GM19023 (cell line): ENCODE measurements at regions not wholly inside any gene's neighbourhood (a gene's known extent, or its start where the extent isn't known, plus 50 kb on each side); places are given as distances from the start of the nearest gene placed in this dataset.
"Not testable (repeated sequence)": the region's sequence is repeated elsewhere in the genome, so short reads cannot be mapped to it uniquely, and the experiment has no call there.

ENCODE experiments used
- ATAC-seq: cut with Tn5 transposase; IDR thresholded peaks from one replicate; pipeline ENCODE4 v1.9.1; 2021; ENCODE audit warnings: mild to moderate bottlenecking, moderate library complexity; ENCODE audit not compliant: unreplicated experiment

DNA sequence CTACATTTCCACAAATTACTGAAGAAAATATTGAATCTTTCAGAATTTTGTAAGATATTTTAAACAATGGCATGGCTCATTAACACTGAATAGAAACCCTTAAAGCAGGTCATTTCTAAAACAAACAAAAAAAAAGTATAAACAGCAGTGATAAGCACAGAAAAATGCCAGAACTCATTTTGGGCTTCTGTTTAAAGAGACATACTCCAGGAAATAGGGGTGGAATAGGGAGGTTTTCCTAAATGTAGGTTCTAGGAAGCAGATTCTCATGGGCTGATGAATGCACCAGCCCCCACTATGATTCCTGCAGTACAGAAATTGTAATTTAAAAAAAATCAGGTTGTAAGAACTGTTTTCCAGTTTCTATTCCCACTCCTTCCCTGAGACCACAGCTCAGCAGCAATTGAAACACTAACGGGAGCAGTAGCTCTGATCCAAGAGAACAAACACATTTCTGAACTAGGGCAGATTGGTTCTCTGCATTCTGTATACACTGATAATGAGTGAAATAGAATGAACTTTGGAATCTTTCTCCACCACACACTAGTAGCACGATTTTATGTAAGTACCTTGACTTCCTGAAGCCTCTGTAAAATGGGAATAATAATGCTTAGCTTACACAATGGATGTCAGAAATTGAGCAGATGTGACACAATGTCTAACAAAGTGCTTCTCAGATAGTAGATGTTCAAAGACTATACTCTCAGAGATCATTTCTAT lies 115.6 kb upstream of the TMTC1 start:
- ATAC-seq, result no peak

- no peak for ATAC-seq
Observed at GRCh38 chr12:29895966-29896365, 112.2 kb upstream of the TMTC1 start.

GRCh38 chr12:29893002-29893401 lies 109.3 kb upstream of the TMTC1 start:
- ATAC-seq, result no peak

DNA sequence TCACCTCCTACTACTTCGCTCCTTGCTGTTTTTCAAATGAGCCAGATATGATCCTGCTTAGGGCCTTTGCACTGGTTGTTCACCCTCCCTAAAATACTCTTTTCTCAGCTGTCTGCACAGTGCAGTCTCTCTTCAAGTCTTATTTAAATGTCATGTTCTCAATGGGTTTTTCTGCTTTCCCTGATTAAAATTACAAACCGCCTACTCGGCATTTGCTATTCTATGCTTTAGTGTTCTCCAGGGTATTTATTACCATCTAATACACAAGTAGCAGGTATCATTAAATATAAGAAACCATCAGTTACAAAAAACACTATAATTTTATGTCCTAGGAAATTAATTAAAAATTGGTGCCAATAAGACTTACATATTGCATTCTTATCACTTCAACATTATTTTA lies 108.0 kb upstream of the TMTC1 start:
- ATAC-seq, result no peak

DNA sequence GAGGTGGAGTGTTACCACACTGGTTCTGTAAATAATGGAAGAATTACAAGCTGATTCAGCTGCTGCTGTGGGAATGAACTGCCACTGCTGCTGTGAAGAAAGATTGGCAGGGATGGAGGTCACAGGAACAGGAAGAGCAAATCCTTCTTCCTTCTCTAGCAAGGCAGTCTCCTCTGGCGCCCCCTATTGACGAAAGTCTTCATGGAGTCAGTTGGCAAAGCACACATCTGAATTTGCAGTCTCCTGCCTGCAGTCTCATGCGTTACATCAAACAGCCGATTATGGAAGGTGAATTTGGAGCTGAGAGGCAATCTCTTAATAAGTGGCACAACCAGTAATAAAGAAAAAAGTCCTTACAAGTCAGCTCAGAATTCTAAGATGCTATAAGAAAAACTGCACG lies 106.0 kb upstream of the TMTC1 start:
- ATAC-seq, result no peak

- no peak for ATAC-seq
Observed at GRCh38 chr12:29888777-29889176, 105.0 kb upstream of the TMTC1 start.

GRCh38 chr12:29884957-29885356 lies 101.2 kb upstream of the TMTC1 start:
- not testable (repeated sequence) for ATAC-seq

DNA sequence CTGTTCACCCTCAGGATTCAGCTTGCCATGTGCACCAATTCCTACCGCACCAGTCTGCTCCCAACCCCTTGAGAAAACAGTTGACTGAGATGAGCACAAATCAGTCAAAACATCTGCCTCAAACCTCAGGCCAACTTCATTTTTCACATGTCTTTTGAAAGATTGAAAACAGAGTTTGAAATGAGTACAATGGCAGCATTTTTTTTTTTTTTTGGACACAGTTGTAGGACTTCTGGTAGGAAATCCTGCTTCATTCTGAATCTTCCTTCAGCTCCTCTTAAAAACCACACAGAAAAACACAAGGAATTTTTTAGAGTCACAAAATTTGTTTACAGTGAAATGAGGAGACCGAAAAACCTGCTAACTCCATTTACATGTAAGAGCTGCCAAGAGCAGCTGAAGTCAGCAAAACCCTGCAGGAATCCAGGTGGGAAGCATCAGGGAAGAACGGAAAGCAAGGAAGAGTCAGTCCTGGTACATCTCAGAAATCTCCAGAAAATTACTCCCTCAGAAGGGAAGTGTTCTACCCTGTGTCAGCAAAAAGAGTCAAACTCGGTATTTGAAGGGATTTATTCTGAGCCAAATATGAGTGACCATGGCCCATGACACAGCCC lies 100.3 kb upstream of the TMTC1 start:
- ATAC-seq, result no peak

DNA sequence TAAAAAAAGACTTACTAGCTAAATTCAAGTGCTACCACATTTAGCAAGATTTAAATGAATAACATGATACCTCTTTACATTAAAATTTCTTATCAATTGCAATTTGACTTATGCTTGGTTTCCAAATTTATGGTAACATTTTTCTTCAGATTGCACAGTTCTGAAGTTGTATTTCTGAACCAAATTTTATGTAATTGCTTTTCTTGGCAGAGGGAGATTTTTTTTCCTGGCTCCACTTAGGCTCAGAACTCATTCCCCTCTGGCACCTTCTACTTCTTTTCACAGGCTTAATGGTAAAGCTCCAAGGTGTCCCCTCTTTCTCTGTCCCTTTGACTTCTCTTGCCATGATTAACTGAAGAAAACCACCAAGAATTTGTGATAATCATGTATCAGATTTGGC lies 99.8 kb upstream of the TMTC1 start:
- ATAC-seq, result no peak

DNA sequence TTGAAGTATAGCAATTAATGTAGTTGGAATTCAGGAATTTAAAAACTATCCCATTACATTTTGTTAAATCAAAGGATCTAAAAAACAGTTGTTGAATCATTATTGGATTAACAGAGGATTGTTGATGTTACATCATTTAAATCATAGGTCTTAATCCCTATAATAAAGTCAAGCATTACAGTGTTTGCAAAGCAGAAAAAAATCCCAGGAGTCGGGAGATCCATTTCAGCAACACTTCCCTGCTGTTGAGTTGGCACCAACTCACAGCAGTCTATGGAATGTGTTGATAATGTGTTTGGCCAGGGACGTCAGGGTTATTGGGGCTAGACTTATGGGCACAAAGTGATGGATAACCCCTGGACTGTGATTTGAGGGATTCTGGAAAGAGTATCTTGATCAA lies 99.1 kb upstream of the TMTC1 start:
- ATAC-seq, result no peak

DNA sequence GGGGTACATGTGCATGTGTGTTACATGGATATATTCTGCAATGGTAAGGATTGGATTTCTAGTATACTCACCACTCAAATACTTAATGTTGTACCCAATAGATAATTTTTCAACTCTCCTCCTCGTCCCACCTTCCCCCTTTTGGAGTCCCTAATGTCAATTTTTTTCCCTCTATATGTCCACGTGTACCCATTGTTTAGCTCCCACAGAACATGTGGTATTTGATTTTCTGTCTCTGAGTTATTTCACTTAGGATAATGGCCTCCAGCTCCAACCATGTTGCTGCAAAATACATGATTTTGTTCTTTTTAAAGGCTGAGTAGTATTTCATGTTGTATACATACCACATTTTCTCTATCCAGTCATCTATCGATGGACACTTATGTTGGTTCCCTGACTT lies 97.2 kb upstream of the TMTC1 start:
- ATAC-seq, result no peak

DNA sequence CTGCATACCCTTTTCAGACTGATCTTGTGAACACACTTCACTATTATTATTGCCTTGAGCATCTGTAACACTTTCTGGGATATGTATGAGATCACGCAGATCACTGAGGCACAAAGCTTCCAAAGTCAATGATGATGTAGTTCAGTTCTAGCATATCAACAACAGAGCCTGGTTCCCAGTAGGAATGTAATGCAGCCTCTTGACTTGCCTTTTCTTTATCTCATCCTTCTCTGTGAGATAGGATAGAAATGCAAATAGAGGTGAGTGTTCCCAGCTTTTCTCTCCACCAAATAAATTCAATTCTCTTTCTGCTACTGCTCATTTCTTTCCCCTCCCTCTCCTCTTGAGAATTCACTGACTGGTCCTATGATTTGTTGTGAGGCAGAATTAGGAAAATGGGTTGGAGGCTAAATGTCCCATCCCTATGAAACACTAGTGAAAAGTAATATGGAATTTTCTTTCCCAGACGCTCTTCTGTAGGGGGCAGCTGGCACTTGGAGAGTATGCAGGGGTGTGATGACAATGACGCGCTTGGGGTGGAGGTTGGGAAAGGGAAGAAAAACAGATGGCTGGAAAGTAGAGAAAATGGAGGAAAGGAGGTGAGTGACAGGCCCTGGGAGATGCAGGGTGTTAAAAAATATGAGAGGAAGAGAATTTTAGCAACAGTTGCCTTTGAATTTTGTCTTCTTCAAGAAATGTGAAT lies 96.0 kb upstream of the TMTC1 start:
- no peak for ATAC-seq

- ATAC-seq, result no peak
Observed at GRCh38 chr12:29869946-29870345, 86.2 kb upstream of the TMTC1 start.

DNA sequence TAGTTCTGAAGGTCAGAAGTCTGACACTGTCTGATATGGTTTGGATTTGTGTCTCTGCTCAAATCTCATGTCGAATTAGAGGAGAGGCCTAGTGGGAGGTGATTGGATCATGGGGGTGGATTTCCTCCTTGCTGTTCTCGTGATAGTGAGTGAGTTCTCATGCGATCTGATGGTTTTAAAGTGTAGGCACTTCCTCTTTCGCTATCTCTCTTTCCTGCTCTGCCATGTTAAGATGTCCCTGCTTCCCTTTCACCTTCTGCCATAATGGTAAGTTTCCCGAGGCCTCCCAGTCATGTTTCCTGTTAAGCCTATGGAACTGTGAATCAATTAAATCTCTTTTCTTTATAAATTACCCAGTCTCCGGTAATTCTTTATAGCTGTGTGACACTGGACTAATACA lies 84.1 kb upstream of the TMTC1 start:
- no peak for ATAC-seq

DNA sequence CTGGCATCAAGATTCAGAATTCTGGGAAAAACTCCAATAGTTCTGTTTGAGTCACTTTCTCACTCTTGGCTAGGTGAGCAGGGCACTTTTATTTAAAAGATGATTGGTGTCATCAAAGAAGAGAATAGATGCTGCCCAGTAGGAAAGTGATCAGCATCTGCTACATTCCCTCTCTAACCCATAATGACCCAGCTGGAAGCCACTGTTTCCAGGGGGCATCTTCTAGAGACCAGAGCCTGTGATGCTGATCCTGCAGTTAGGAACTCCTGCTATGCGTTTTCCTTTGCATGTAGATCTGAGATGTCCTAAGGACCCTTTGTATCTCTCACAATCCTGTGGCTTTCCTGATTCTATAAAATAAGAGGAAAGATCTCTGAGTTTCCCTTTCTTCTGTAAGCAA lies 79.9 kb upstream of the TMTC1 start:
- no peak for ATAC-seq

GRCh38 chr12:29858270-29858786 lies 74.6 kb upstream of the TMTC1 start:
- no peak for ATAC-seq

- no peak for ATAC-seq
Observed at GRCh38 chr12:29847246-29847645, 63.5 kb upstream of the TMTC1 start.

GRCh38 chr12:29844667-29845066 lies 60.9 kb upstream of the TMTC1 start:
- no peak for ATAC-seq

- no peak for ATAC-seq
Observed at GRCh38 chr12:29843036-29843435, 59.3 kb upstream of the TMTC1 start.

DNA sequence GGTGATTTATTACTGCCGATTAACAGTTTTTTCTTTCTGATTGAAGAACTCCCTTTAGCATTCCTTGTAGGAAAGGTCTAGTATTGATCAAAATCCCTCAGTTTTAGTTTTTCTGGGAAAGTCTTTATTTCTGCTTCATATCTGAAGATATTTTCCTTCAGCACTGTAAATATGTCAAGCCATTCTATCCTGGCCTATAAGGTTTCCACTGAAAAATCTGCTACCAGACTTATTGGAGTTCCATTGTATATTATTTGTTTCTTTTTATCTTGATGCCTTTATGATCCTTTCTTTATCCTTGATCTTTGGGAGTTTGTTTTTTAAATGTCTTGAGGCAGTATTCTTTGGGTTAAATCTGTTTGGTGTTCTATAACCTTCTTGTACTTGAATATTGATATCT lies 55.0 kb upstream of the TMTC1 start:
- no peak for ATAC-seq
